ENCODE measurements at regions not wholly inside any gene's neighbourhood (a gene's known extent, or its start where the extent isn't known, plus 50 kb on each side); places are given as distances from the start of the nearest gene placed in this dataset.
"Not testable (repeated sequence)": the region's sequence is repeated elsewhere in the genome, so short reads cannot be mapped to it uniquely, and the experiment has no call there.

GRCh38 chr5:101561018-101561417 is 657.9 kb upstream of the ST8SIA4 start:
- TF ChIP-seq Cebpa-rat (IDR thresholded peaks at IDR 0.05): no peak
- no peaks in the 10 kb centered on the region for H3K27me3 ChIP-seq
- H4K20me1 ChIP-seq: no peaks in the 10 kb centered on the region
- H3K4me1 ChIP-seq: no peaks in the 10 kb centered on the region
- no peak overlapping the region for H3K4me2 ChIP-seq
- H3K36me3 ChIP-seq: no peaks in the 10 kb centered on the region
- peaks cover 4% of the 10 kb centered on the region; the same call in 1 of the 2 replicates for H3K9me3 ChIP-seq
- H3K9ac ChIP-seq: no peak overlapping the region
- H3K4me3 ChIP-seq: no peak overlapping the region
- no peak overlapping the region for H3K27ac ChIP-seq

GRCh38 chr5:101543780-101544179 is 640.7 kb upstream of the ST8SIA4 start:
- Histone ChIP-seq H3K36me3 (no peaks in the 10 kb centered on the region), H3K4me2 (no peak overlapping the region), H3K9me3 (no peaks in the 10 kb centered on the region), H3K4me1 (no peaks in the 10 kb centered on the region), H3K4me3 (no peak overlapping the region), H3K27me3 (no peaks in the 10 kb centered on the region), H4K20me1 (no peaks in the 10 kb centered on the region), H3K9ac (no peak overlapping the region), H3K27ac (no peak overlapping the region)
- no peak for TF ChIP-seq Cebpa-rat (IDR thresholded peaks at IDR 0.05)

GRCh38 chr5:101539315-101539714 is 636.2 kb upstream of the ST8SIA4 start:
- no peaks in the 10 kb centered on the region for H3K36me3 ChIP-seq
- H3K9ac ChIP-seq: no peak overlapping the region
- no peaks in the 10 kb centered on the region for H3K4me1 ChIP-seq
- H4K20me1 ChIP-seq: no peaks in the 10 kb centered on the region
- no peak overlapping the region for H3K4me3 ChIP-seq
- H3K4me2 ChIP-seq: no peak overlapping the region
- H3K27ac ChIP-seq: no peak overlapping the region
- H3K27me3 ChIP-seq: no peaks in the 10 kb centered on the region
- 0 out of 2 replicates have a peak, but pooled peaks cover 6% of the 10 kb centered on the region for H3K9me3 ChIP-seq
- no peak for TF ChIP-seq Cebpa-rat (IDR thresholded peaks at IDR 0.05)

- H3K4me2 ChIP-seq: no peak overlapping the region
- H3K27me3 ChIP-seq: no peaks in the 10 kb centered on the region
- H3K9ac ChIP-seq: no peak overlapping the region
- no peaks in the 10 kb centered on the region for H4K20me1 ChIP-seq
- H3K27ac ChIP-seq: no peak overlapping the region
- TF ChIP-seq Cebpa-rat (IDR thresholded peaks at IDR 0.05): no peak
- no peak overlapping the region for H3K4me3 ChIP-seq
- no peaks in the 10 kb centered on the region for H3K4me1 ChIP-seq
- H3K9me3 ChIP-seq: 0 out of 2 replicates have a peak, but pooled peaks cover 6% of the 10 kb centered on the region
- H3K36me3 ChIP-seq: no peaks in the 10 kb centered on the region
Observed at GRCh38 chr5:101535626-101536025, 632.5 kb upstream of the ST8SIA4 start.

- H3K4me2 ChIP-seq: no peak overlapping the region
- TF ChIP-seq Cebpa-rat (IDR thresholded peaks at IDR 0.05): no peak
- no peaks in the 10 kb centered on the region for H4K20me1 ChIP-seq
- H3K27ac ChIP-seq: no peak overlapping the region
- 0 out of 2 replicates have a peak, but pooled peaks cover 6% of the 10 kb centered on the region for H3K9me3 ChIP-seq
- no peak overlapping the region for H3K9ac ChIP-seq
- no peaks in the 10 kb centered on the region for H3K27me3 ChIP-seq
- H3K4me3 ChIP-seq: no peak overlapping the region
- H3K4me1 ChIP-seq: no peaks in the 10 kb centered on the region
- no peaks in the 10 kb centered on the region for H3K36me3 ChIP-seq
Observed at GRCh38 chr5:101534491-101535110, 631.5 kb upstream of the ST8SIA4 start.

GRCh38 chr5:101532430-101532829 is 629.3 kb upstream of the ST8SIA4 start:
- no peak overlapping the region for H3K4me3 ChIP-seq
- no peaks in the 10 kb centered on the region for H3K4me1 ChIP-seq
- H3K4me2 ChIP-seq: no peak overlapping the region
- no peak for TF ChIP-seq Cebpa-rat (IDR thresholded peaks at IDR 0.05)
- no peaks in the 10 kb centered on the region for H4K20me1 ChIP-seq
- H3K9me3 ChIP-seq: no peaks in the 10 kb centered on the region
- H3K27me3 ChIP-seq: no peaks in the 10 kb centered on the region
- H3K27ac ChIP-seq: no peak overlapping the region
- H3K9ac ChIP-seq: no peak overlapping the region
- no peaks in the 10 kb centered on the region for H3K36me3 ChIP-seq

GRCh38 chr5:101531026-101531425 is 627.9 kb upstream of the ST8SIA4 start:
- Histone ChIP-seq H3K4me3 (no peak overlapping the region), H3K27me3 (no peaks in the 10 kb centered on the region), H3K9me3 (no peaks in the 10 kb centered on the region), H3K4me1 (no peaks in the 10 kb centered on the region), H4K20me1 (no peaks in the 10 kb centered on the region), H3K9ac (no peak overlapping the region), H3K4me2 (no peak overlapping the region), H3K27ac (no peak overlapping the region), H3K36me3 (no peaks in the 10 kb centered on the region)
- no peak for TF ChIP-seq Cebpa-rat (IDR thresholded peaks at IDR 0.05)

GRCh38 chr5:101529094-101529493 is 626.0 kb upstream of the ST8SIA4 start:
- not testable (repeated sequence) for H3K9me3 ChIP-seq, H4K20me1 ChIP-seq, H3K36me3 ChIP-seq, H3K4me1 ChIP-seq, H3K9ac ChIP-seq, H3K4me2 ChIP-seq, H3K27me3 ChIP-seq, H3K4me3 ChIP-seq, H3K27ac ChIP-seq

GRCh38 chr5:101520417-101520816 is 617.3 kb upstream of the ST8SIA4 start:
- H4K20me1 ChIP-seq: no peaks in the 10 kb centered on the region
- H3K27ac ChIP-seq: no peak overlapping the region
- no peak overlapping the region for H3K4me2 ChIP-seq
- no peaks in the 10 kb centered on the region for H3K4me1 ChIP-seq
- H3K9ac ChIP-seq: no peak overlapping the region
- H3K4me3 ChIP-seq: no peak overlapping the region
- peaks cover 5% of the 10 kb centered on the region; the same call in 1 of the 2 replicates for H3K9me3 ChIP-seq
- no peaks in the 10 kb centered on the region for H3K27me3 ChIP-seq
- TF ChIP-seq Cebpa-rat (IDR thresholded peaks at IDR 0.05): no peak
- no peaks in the 10 kb centered on the region for H3K36me3 ChIP-seq

- Histone ChIP-seq H3K36me3 (no peaks in the 10 kb centered on the region), H3K27me3 (no peaks in the 10 kb centered on the region), H4K20me1 (no peaks in the 10 kb centered on the region), H3K9ac (no peak overlapping the region), H3K4me3 (no peak overlapping the region), H3K9me3 (peaks cover 5% of the 10 kb centered on the region; the same call in 1 of the 2 replicates), H3K4me1 (no peaks in the 10 kb centered on the region), H3K4me2 (no peak overlapping the region), H3K27ac (no peak overlapping the region)
- TF ChIP-seq Cebpa-rat (IDR thresholded peaks at IDR 0.05): no peak
Observed at GRCh38 chr5:101517795-101518194, 614.7 kb upstream of the ST8SIA4 start.

GRCh38 chr5:101515721-101516120 is 612.6 kb upstream of the ST8SIA4 start:
- no peak overlapping the region for H3K4me2 ChIP-seq
- no peaks in the 10 kb centered on the region for H3K27me3 ChIP-seq
- no peak overlapping the region for H3K9ac ChIP-seq
- TF ChIP-seq Cebpa-rat (IDR thresholded peaks at IDR 0.05): no peak
- peaks cover 5% of the 10 kb centered on the region; the same call in 1 of the 2 replicates for H3K9me3 ChIP-seq
- H3K4me3 ChIP-seq: no peak overlapping the region
- H4K20me1 ChIP-seq: no peaks in the 10 kb centered on the region
- no peaks in the 10 kb centered on the region for H3K36me3 ChIP-seq
- H3K27ac ChIP-seq: no peak overlapping the region
- no peaks in the 10 kb centered on the region for H3K4me1 ChIP-seq

All from BLaER1 (cell line).